Peyer's patch (tissue), 4 donors: ENCODE measurements at regions not wholly inside any gene's neighbourhood (a gene's known extent, or its start where the extent isn't known, plus 50 kb on each side); places are given as distances from the start of the nearest gene placed in this dataset.

Experiments used
- CTCF ChIP-seq, 6 experiments: fragments of 450-650 bp in 4 of 6; fragments of 200-600 bp in 2 of 6; sonication (generic) in 1 of 6; IDR thresholded peaks; one replicate each; pipeline ENCODE4 v1.5.1; 2017 to 2019; ENCODE audit warnings: antibody characterized with exemption in 6 of 6, mild to moderate bottlenecking in 3 of 6, moderate library complexity in 1 of 6
- POLR2A ChIP-seq, 2 donors: fragments of 450-650 bp; IDR thresholded peaks; one replicate each; pipeline ENCODE4 v1.5.1; 2017; ENCODE audit warnings: antibody characterized with exemption in 2 of 2, mild to moderate bottlenecking in 2 of 2, moderate library complexity in 2 of 2

- no peak for TF ChIP-seq CTCF (IDR thresholded peaks at IDR 0.05)
- no peak for TF ChIP-seq POLR2A (IDR thresholded peaks at IDR 0.05)
Observed at GRCh38 chrX:98962996-98963395, 1447.1 kb downstream of the PCDH19 start.
